H1 (cell line): ENCODE measurements at regions not wholly inside any gene's neighbourhood (a gene's known extent, or its start where the extent isn't known, plus 50 kb on each side); places are given as distances from the start of the nearest gene placed in this dataset.

Experiments
- CTCF ChIA-PET: fragments of 300-600 bp; sonication (Branson Sonifier 250); formaldehyde crosslinking; loops from one replicate; lab custom pipeline; 2021; ENCODE audit not compliant: partially characterized antibody; lab: Charles Lee
- POLR2A ChIA-PET: fragments of 300-600 bp; sonication (Branson Sonifier 250); formaldehyde crosslinking; loops from one replicate; lab custom pipeline; 2021; ENCODE audit warnings: inconsistent platforms; ENCODE audit not compliant: partially characterized antibody; lab: Charles Lee
- DNase-seq, 2 experiments: peaks; one replicate each; pipeline versions ENCODE4 v3.0.0 to v3.0.0-alpha.2; 2010 to 2022; ENCODE audit warnings: low spot score in 2 of 2, low read depth in 1 of 2, mixed read lengths in 1 of 2
- FAIRE-seq: peaks from 2 replicates; lab custom pipeline; 2011; peaks lifted over from hg19 to GRCh38; lab: Jason Lieb, UNC
- H2AFZ ChIP-seq: 2 replicates; pipeline ENCODE4 v1.8.1; 2012; ENCODE audit warnings: low read length, inconsistent platforms
- H2AK5ac ChIP-seq: 2 replicates; pipeline ENCODE4 v1.6.1; 2013; ENCODE audit warnings: low read depth, low read length
- H2BK120ac ChIP-seq: replicated peaks from 2 replicates; pipeline ENCODE3; 2013; ENCODE audit warnings: low read depth, low read length, inconsistent platforms
- H2BK12ac ChIP-seq: 2 replicates; pipeline ENCODE4 v1.6.1; 2013; ENCODE audit warnings: low read depth, low read length
- H2BK15ac ChIP-seq: 2 replicates; pipeline ENCODE4 v1.6.1; 2013; ENCODE audit warnings: low read length
- H2BK20ac ChIP-seq: 2 replicates; pipeline ENCODE4 v1.6.1; 2013; ENCODE audit warnings: low read length
- H2BK5ac ChIP-seq: 2 replicates; pipeline ENCODE4 v1.6.1; 2013; ENCODE audit warnings: low read depth, low read length
- H3K14ac ChIP-seq: 2 replicates; pipeline ENCODE4 v1.6.1; 2013; ENCODE audit warnings: inconsistent platforms; ENCODE audit not compliant: insufficient read length
- H3K18ac ChIP-seq: 2 replicates; pipeline ENCODE4 v1.6.1; 2013; ENCODE audit warnings: low read length; ENCODE audit errors: extremely low read depth
- H3K23ac ChIP-seq: 2 replicates; pipeline ENCODE4 v1.6.1; 2013; ENCODE audit warnings: inconsistent platforms; ENCODE audit not compliant: insufficient read length
- H3K23me2 ChIP-seq: 2 replicates; pipeline ENCODE4 v1.6.1; 2013; ENCODE audit warnings: low read depth, low read length
- H3K27ac ChIP-seq: 2 replicates; pipeline ENCODE4 v1.6.1; 2011; ENCODE audit warnings: low read depth, low read length, inconsistent platforms
- H3K27me3 ChIP-seq, 4 experiments: replicated peaks in 1 of 4; 1 replicate in 1 of 4; 2 replicates in 3 of 4; pipeline versions ENCODE4 v1.6.1 to v1.8.1; 2011 to 2013; ENCODE audit warnings: low read length in 3 of 4, mild to moderate bottlenecking in 3 of 4, inconsistent platforms in 2 of 4, mixed read lengths in 2 of 4, moderate library complexity in 1 of 4; ENCODE audit not compliant: control insufficient read depth in 3 of 4, insufficient read depth in 3 of 4; ENCODE audit errors: extremely low read depth in 1 of 4
- H3K36me3 ChIP-seq, 4 experiments: 2 replicates each; pipeline versions ENCODE4 v1.6.1 to v1.8.1; 2011 to 2013; ENCODE audit warnings: mild to moderate bottlenecking in 4 of 4, low read length in 3 of 4, moderate library complexity in 2 of 4, control low read depth in 1 of 4, inconsistent platforms in 1 of 4; ENCODE audit not compliant: insufficient read depth in 4 of 4, control insufficient read depth in 2 of 4
- H3K4ac ChIP-seq: replicated peaks from 2 replicates; pipeline ENCODE3; 2013; ENCODE audit warnings: low read length, low read depth, mixed read lengths, inconsistent platforms; ENCODE audit not compliant: insufficient read length
- H3K4me1 ChIP-seq, 4 experiments: replicated peaks in 1 of 4; 1 replicate in 1 of 4; 2 replicates in 3 of 4; pipeline versions ENCODE4 v1.6.1 to v1.8.1; 2011 to 2013; ENCODE audit warnings: low read length in 3 of 4, inconsistent platforms in 2 of 4, mixed read lengths in 1 of 4; ENCODE audit not compliant: insufficient read depth in 4 of 4, control insufficient read depth in 3 of 4
- H3K4me2 ChIP-seq, 2 experiments: 2 replicates each; pipeline versions ENCODE4 v1.6.1 to v1.8.1; 2011 to 2013; ENCODE audit warnings: low read depth in 2 of 2, low read length in 2 of 2, control low read depth in 1 of 2, inconsistent platforms in 1 of 2, mild to moderate bottlenecking in 1 of 2; ENCODE audit not compliant: insufficient read depth in 1 of 2
- H3K4me3 ChIP-seq, 4 experiments: fragments of 200-600, 300-600 bp in 1 of 4; sonication (generic), shearing (Covaris generic), sonication (Bioruptor Twin) in 1 of 4; 2 replicates each; pipeline versions ENCODE4 v1.5.1 to v1.8.1; 2011 to 2016; ENCODE audit warnings: low read length in 4 of 4, low read depth in 3 of 4, control low read depth in 2 of 4, inconsistent platforms in 2 of 4, mild to moderate bottlenecking in 2 of 4, mixed read lengths in 1 of 4, moderate library complexity in 1 of 4; ENCODE audit not compliant: insufficient read depth in 2 of 4; ENCODE audit errors: extremely low read depth in 1 of 4
- H3K56ac ChIP-seq: replicated peaks from 2 replicates; pipeline ENCODE3; 2013; ENCODE audit warnings: low read depth, mild to moderate bottlenecking, mixed read lengths, low read length, inconsistent platforms; ENCODE audit not compliant: insufficient read length
- H3K79me1 ChIP-seq: 2 replicates; pipeline ENCODE4 v1.6.1; 2013; ENCODE audit warnings: low read depth, low read length, control low read depth
- H3K79me2 ChIP-seq, 2 experiments: 2 replicates each; pipeline versions ENCODE4 v1.6.1 to v1.8.1; 2012 to 2013; ENCODE audit warnings: low read length in 2 of 2, mild to moderate bottlenecking in 2 of 2, inconsistent platforms in 1 of 2; ENCODE audit not compliant: insufficient read depth in 2 of 2, control insufficient read depth in 1 of 2
- H3K9ac ChIP-seq, 4 experiments: replicated peaks in 1 of 4; 1 replicate in 1 of 4; 2 replicates in 3 of 4; pipeline versions ENCODE4 v1.6.1 to v1.8.1; 2011 to 2013; ENCODE audit warnings: low read depth in 3 of 4, low read length in 3 of 4, control low read depth in 2 of 4, mild to moderate bottlenecking in 2 of 4, moderate library complexity in 2 of 4, inconsistent platforms in 1 of 4; ENCODE audit errors: extremely low read depth in 1 of 4
- H3K9me3 ChIP-seq, 2 experiments: 2 replicates each; pipeline versions ENCODE4 v1.6.1 to v1.8.1; 2012 to 2013; ENCODE audit warnings: mild to moderate bottlenecking in 2 of 2, moderate library complexity in 2 of 2, control low read depth in 1 of 2, inconsistent platforms in 1 of 2, low read depth in 1 of 2, low read length in 1 of 2, mixed read lengths in 1 of 2; ENCODE audit not compliant: insufficient read depth in 2 of 2
- H4K20me1 ChIP-seq, 2 experiments: replicated peaks in 1 of 2; 2 replicates each; pipeline versions ENCODE3 to v1.8.1; 2011 to 2013; ENCODE audit warnings: inconsistent platforms in 2 of 2, low read length in 2 of 2, mild to moderate bottlenecking in 1 of 2; ENCODE audit not compliant: insufficient read depth in 2 of 2, control insufficient read depth in 1 of 2
- H4K5ac ChIP-seq: 2 replicates; pipeline ENCODE4 v1.6.1; 2013; ENCODE audit warnings: low read length, low read depth, mixed read lengths, inconsistent platforms; ENCODE audit not compliant: insufficient read length
- H4K8ac ChIP-seq: 2 replicates; pipeline ENCODE4 v1.8.0; 2013; ENCODE audit warnings: mild to moderate bottlenecking, moderate library complexity, low read length, inconsistent platforms; ENCODE audit not compliant: insufficient read depth; ENCODE audit errors: extremely low read depth
- H4K91ac ChIP-seq: replicated peaks from 2 replicates; pipeline ENCODE3; 2013; ENCODE audit warnings: low read length, mixed read lengths, inconsistent platforms; ENCODE audit not compliant: insufficient read length
- BACH1 ChIP-seq: IDR thresholded peaks from 2 replicates; pipeline ENCODE4 v1.6.1; 2012; ENCODE audit warnings: low read length, improper control_type of control experiment
- BRCA1 ChIP-seq: IDR thresholded peaks from 2 replicates; pipeline ENCODE4 v1.6.1; 2012; ENCODE audit warnings: low read depth, low read length, improper control_type of control experiment
- CREB1 ChIP-seq: IDR thresholded peaks from 2 replicates; pipeline ENCODE4 v1.6.1; 2012; ENCODE audit warnings: inconsistent platforms
- E2F6 ChIP-seq: IDR thresholded peaks from 2 replicates; pipeline ENCODE4 v1.6.1; 2012; ENCODE audit warnings: inconsistent platforms
- KDM1A ChIP-seq: fragments of 200-600, 300-600 bp; sonication (generic); IDR thresholded peaks from 2 replicates; pipeline ENCODE4 v1.7.1; 2016; ENCODE audit warnings: mild to moderate bottlenecking, low read length, borderline replicate concordance
- MAFK ChIP-seq: IDR thresholded peaks from 2 replicates; pipeline ENCODE4 v1.6.1; 2012; ENCODE audit warnings: low read depth, mild to moderate bottlenecking, improper control_type of control experiment, low read length
- TEAD4 ChIP-seq: IDR thresholded peaks from 2 replicates; pipeline ENCODE4 v1.6.1; 2012; ENCODE audit warnings: low read depth, low read length, inconsistent platforms, mixed read lengths
- WGBS, 2 experiments: shearing (Covaris generic) in 1 of 2; methylation state at CpG; one replicate each; pipeline versions ENCODE4 v1.1.6 to v1.1.7; 2013 to 2015; ENCODE audit warnings: low lambda C conversion rate in 2 of 2, mixed read lengths in 2 of 2, inconsistent platforms in 1 of 2, low coverage in 1 of 2, missing lambda C conversion rate in 1 of 2; ENCODE audit not compliant: insufficient replicate concordance in 2 of 2, insufficient coverage in 1 of 2, insufficient read length in 1 of 2; ENCODE audit errors: extremely low coverage in 1 of 2, missing lambda C conversion rate in 1 of 2; 5-methylcytosine and 5-hydroxymethylcytosine counted together

- H3K23ac ChIP-seq = no peak overlapping the region
- ChIA-PET CTCF (interaction anchor here (1.0 to 3.8 kb wide), 3 partner anchors 16 to 405 kb away, joined by 3 to 19 read pairs (median 4); no protein-coding TSS in a partner anchor), POLR2A (no interaction called here)
- H3K23me2 ChIP-seq = no peaks in the 10 kb centered on the region
- H4K8ac ChIP-seq = no peak overlapping the region
- no peak overlapping the region for H2BK20ac ChIP-seq
- no peak for DNase-seq
- H3K56ac ChIP-seq = no peak overlapping the region
- TF ChIP-seq MAFK (no peak), E2F6 (no peak), CREB1 (no peak), BACH1 (no peak), BRCA1 (no peak), TEAD4 (no peak), KDM1A (no peak)
- H4K20me1 ChIP-seq = no peaks in the 10 kb centered on the region
- 0 out of 7 replicates have a peak, but pooled peaks cover 0 to 2% (median 1%) of the 10 kb centered on the region in 4 experiments for H3K4me1 ChIP-seq
- H3K27ac ChIP-seq = no peak overlapping the region
- H3K18ac ChIP-seq = no peak overlapping the region
- H3K4ac ChIP-seq = no peak overlapping the region
- no peaks in the 10 kb centered on the region for H3K9me3 ChIP-seq
- no peaks in the 10 kb centered on the region for H3K36me3 ChIP-seq
- no peak overlapping the region for H4K5ac ChIP-seq
- H3K27me3 ChIP-seq = no peaks in the 10 kb centered on the region
- no peak overlapping the region for H2BK5ac ChIP-seq
- H3K79me1 ChIP-seq = no peaks in the 10 kb centered on the region
- H2BK12ac ChIP-seq = no peak overlapping the region
- H2AK5ac ChIP-seq = no peak overlapping the region
- H3K9ac ChIP-seq = no peak overlapping the region
- no peaks in the 10 kb centered on the region for H3K79me2 ChIP-seq
- H2AFZ ChIP-seq = no peak overlapping the region
- no peak overlapping the region for H2BK15ac ChIP-seq
- no peak for FAIRE-seq
- no peak overlapping the region for H2BK120ac ChIP-seq
- no peak overlapping the region for H3K4me2 ChIP-seq
- H3K4me3 ChIP-seq = no peak overlapping the region
- H4K91ac ChIP-seq = no peak overlapping the region
- no peak overlapping the region for H3K14ac ChIP-seq
- WGBS, 2 experiments = 88% methylated on average over 3 of the region's 3 CpGs; no CpG with 5 or more reads in 1 of the 2 experiments
These were observed 154.3 kb upstream of the RAI14 start for GRCh38 chr5:34501840-34502239.
